IMR-90 (cell line): ENCODE measurements at regions not wholly inside any gene's neighbourhood (a gene's known extent, or its start where the extent isn't known, plus 50 kb on each side); places are given as distances from the start of the nearest gene placed in this dataset.

Source experiments
- ATAC-seq: fragments of 200-7000 bp; cut with Tn5 transposase; 2 replicates; pipeline ENCODE4 v1.9.1; 2020; ENCODE audit warnings: low read depth, mild to moderate bottlenecking, moderate library complexity
- BruUV-seq: library from RNA; stranded (reverse); fragments of 400-500 nt; replicated peaks from 2 replicates; lab custom pipeline; 2021; lab: Mats Ljungman, UMichigan
- CTCF ChIA-PET: fragments of 300-600 bp; formaldehyde crosslinking; extraction: SDS; loops from one replicate; lab custom pipeline; 2021; ENCODE audit warnings: antibody characterized with exemption; lab: Yijun Ruan, JAX
- POLR2A ChIA-PET: fragments of 300-600 bp; sonication (Branson Sonifier 250); formaldehyde crosslinking; loops from one replicate; lab custom pipeline; 2022; ENCODE audit warnings: antibody characterized with exemption; ENCODE audit not compliant: unreplicated experiment; lab: Charles Lee
- DNase-seq: peaks from one replicate; pipeline ENCODE4 v3.0.0; 2013
- H2AFZ ChIP-seq: replicated peaks from 2 replicates; pipeline ENCODE3; 2013; ENCODE audit warnings: low read length, mild to moderate bottlenecking; ENCODE audit not compliant: poor library complexity
- H2AK5ac ChIP-seq: 2 replicates; pipeline ENCODE4 v1.6.1; 2013; ENCODE audit warnings: low read depth, low read length, inconsistent platforms
- H2AK9ac ChIP-seq: replicated peaks from 2 replicates; pipeline ENCODE3; 2013; ENCODE audit warnings: mild to moderate bottlenecking, low read depth, low read length, moderate library complexity; ENCODE audit not compliant: poor library complexity
- H2BK120ac ChIP-seq: 2 replicates; pipeline ENCODE4 v1.6.1; 2013; ENCODE audit warnings: low read depth, low read length, inconsistent platforms
- H2BK15ac ChIP-seq: 3 replicates; pipeline ENCODE4 v1.6.1; 2013; ENCODE audit warnings: low read depth, low read length, inconsistent platforms
- H2BK20ac ChIP-seq: 2 replicates; pipeline ENCODE4 v1.6.1; 2013; ENCODE audit warnings: low read depth, mild to moderate bottlenecking, inconsistent platforms, low read length, moderate library complexity
- H2BK5ac ChIP-seq: 2 replicates; pipeline ENCODE4 v1.6.1; 2013; ENCODE audit warnings: mild to moderate bottlenecking, low read depth, low read length, inconsistent platforms; ENCODE audit not compliant: poor library complexity, severe bottlenecking
- H3K14ac ChIP-seq: replicated peaks from 2 replicates; pipeline ENCODE4 v1.6.1; 2013; ENCODE audit warnings: low read depth, low read length, inconsistent platforms
- H3K18ac ChIP-seq: 2 replicates; pipeline ENCODE4 v1.6.1; 2013; ENCODE audit warnings: low read depth, low read length, control low read depth
- H3K23ac ChIP-seq: 2 replicates; pipeline ENCODE4 v1.6.1; 2013; ENCODE audit warnings: low read depth, low read length, inconsistent platforms
- H3K27ac ChIP-seq: 2 replicates; pipeline ENCODE4 v1.5.1; 2013; ENCODE audit warnings: mild to moderate bottlenecking, control low read depth, low read length; ENCODE audit not compliant: insufficient read depth
- H3K27me3 ChIP-seq: 2 replicates; pipeline ENCODE4 v1.6.1; 2013; ENCODE audit warnings: low read length; ENCODE audit not compliant: control insufficient read depth, insufficient read depth
- H3K36me3 ChIP-seq: 2 replicates; pipeline ENCODE4 v1.6.1; 2013; ENCODE audit warnings: low read length, mixed read lengths; ENCODE audit not compliant: control insufficient read depth, insufficient read depth
- H3K4ac ChIP-seq: 2 replicates; pipeline ENCODE4 v1.6.1; 2013; ENCODE audit warnings: low read depth, low read length, inconsistent platforms
- H3K4me1 ChIP-seq: 2 replicates; pipeline ENCODE4 v1.6.1; 2013; ENCODE audit warnings: low read length, mixed read lengths; ENCODE audit not compliant: control insufficient read depth, insufficient read depth
- H3K4me2 ChIP-seq: 2 replicates; pipeline ENCODE4 v1.6.1; 2013; ENCODE audit warnings: low read depth, mild to moderate bottlenecking, control low read depth, low read length, moderate library complexity
- H3K4me3 ChIP-seq: 2 replicates; pipeline ENCODE4 v1.5.1; 2013; ENCODE audit warnings: low read depth, mild to moderate bottlenecking, control low read depth, low read length, moderate library complexity; ENCODE audit not compliant: insufficient read depth
- H3K56ac ChIP-seq: 2 replicates; pipeline ENCODE4 v1.6.1; 2013; ENCODE audit warnings: low read length, inconsistent platforms; ENCODE audit not compliant: insufficient read depth; ENCODE audit errors: extremely low read depth
- H3K79me1 ChIP-seq, 2 experiments: 2 replicates each; pipeline ENCODE4 v1.6.1; 2013; ENCODE audit warnings: low read length in 2 of 2, inconsistent platforms in 1 of 2, low read depth in 1 of 2
- H3K9ac ChIP-seq: 2 replicates; pipeline ENCODE4 v1.6.1; 2013; ENCODE audit warnings: low read depth, low read length, control low read depth
- H3K9me1 ChIP-seq: 2 replicates; pipeline ENCODE4 v1.6.1; 2013; ENCODE audit warnings: low read length, inconsistent platforms; ENCODE audit not compliant: insufficient read depth
- H3K9me3 ChIP-seq: 2 replicates; pipeline ENCODE4 v1.6.1; 2013; ENCODE audit warnings: low read length; ENCODE audit not compliant: control insufficient read depth, insufficient read depth
- H4K20me1 ChIP-seq: 2 replicates; pipeline ENCODE4 v1.6.1; 2013; ENCODE audit warnings: low read length, inconsistent platforms; ENCODE audit not compliant: insufficient read depth
- H4K5ac ChIP-seq: 2 replicates; pipeline ENCODE4 v1.6.1; 2013; ENCODE audit warnings: mild to moderate bottlenecking, low read depth, low read length, control low read depth
- H4K8ac ChIP-seq, 2 experiments: 2 replicates each; pipeline ENCODE4 v1.6.1; 2013; ENCODE audit warnings: low read depth in 2 of 2, low read length in 2 of 2, control low read depth in 1 of 2, inconsistent platforms in 1 of 2
- H4K91ac ChIP-seq: 2 replicates; pipeline ENCODE4 v1.6.1; 2013; ENCODE audit warnings: low read depth, low read length, inconsistent platforms; ENCODE audit not compliant: insufficient read depth
- CHD1 ChIP-seq: IDR thresholded peaks from 2 replicates; pipeline ENCODE4 v1.6.1; 2012; ENCODE audit warnings: low read depth, low read length, improper control_type of control experiment
- MAZ ChIP-seq: IDR thresholded peaks from 2 replicates; pipeline ENCODE4 v1.6.1; 2012; ENCODE audit warnings: low read depth, mild to moderate bottlenecking, low read length, improper control_type of control experiment, moderate library complexity, borderline replicate concordance
- MXI1 ChIP-seq: IDR thresholded peaks from 2 replicates; pipeline ENCODE4 v1.6.1; 2012; ENCODE audit warnings: low read depth, mild to moderate bottlenecking, low read length, moderate library complexity, borderline replicate concordance
- POLR2A ChIP-seq: IDR thresholded peaks from 2 replicates; pipeline ENCODE4 v1.6.1; 2012; ENCODE audit warnings: mild to moderate bottlenecking, low read depth, low read length
- RAD21 ChIP-seq: IDR thresholded peaks from 2 replicates; pipeline ENCODE4 v1.6.1; 2012; ENCODE audit warnings: low read length, improper control_type of control experiment
- RFX5 ChIP-seq: IDR thresholded peaks from 2 replicates; pipeline ENCODE4 v1.8.0; 2012; ENCODE audit warnings: low read depth, mild to moderate bottlenecking, low read length, moderate library complexity
- SMC3 ChIP-seq: fragments of 150-350 bp; IDR thresholded peaks from 2 replicates; pipeline ENCODE4 v1.6.1; 2016; ENCODE audit warnings: low read depth, mild to moderate bottlenecking, antibody characterized with exemption, low read length, moderate library complexity
- WGBS, 2 experiments: methylation state at CpG; one replicate each; pipeline versions ENCODE4 v1.1.5 to v1.1.7; 2013; ENCODE audit warnings: missing lambda C conversion rate in 2 of 2; ENCODE audit not compliant: insufficient read length in 1 of 2; ENCODE audit errors: extremely low coverage in 2 of 2; 5-methylcytosine and 5-hydroxymethylcytosine counted together
- dilution Hi-C: fragments of 300-500 bp; cut with HindIII; formaldehyde crosslinking; loops from one replicate; pipeline ENCODE4 v1.14.3; 2018; ENCODE audit warnings: low sequenced_read_pairs; ENCODE audit not compliant: unreplicated experiment
- in situ Hi-C: fragments of 300-500 bp; cut with MboI; formaldehyde crosslinking; loops from 3 replicates; pipeline ENCODE4 v1.14.3; 2019; ENCODE audit warnings: low sequenced_read_pairs, inconsistent platforms, mixed read lengths
- intact Hi-C: fragments of 100-400 bp; cut with micrococcal nuclease; formaldehyde crosslinking; loops from 2 replicates; pipeline ENCODE4 v1.10.0; 2022
- TF ChIP-seq, protein P1 (sequence below): fragments of 150-350 bp; IDR thresholded peaks from 2 replicates; pipeline ENCODE4 v1.6.1; 2016; ENCODE audit warnings: low read depth, mild to moderate bottlenecking, low read length, moderate library complexity, borderline replicate concordance
- TF ChIP-seq, protein P2 (sequence below): conservative IDR thresholded peaks from 2 replicates; pipeline ENCODE4 v1.5.1; 2012; ENCODE audit warnings: mild to moderate bottlenecking, low read depth, low read length, improper control_type of control experiment

DNA sequence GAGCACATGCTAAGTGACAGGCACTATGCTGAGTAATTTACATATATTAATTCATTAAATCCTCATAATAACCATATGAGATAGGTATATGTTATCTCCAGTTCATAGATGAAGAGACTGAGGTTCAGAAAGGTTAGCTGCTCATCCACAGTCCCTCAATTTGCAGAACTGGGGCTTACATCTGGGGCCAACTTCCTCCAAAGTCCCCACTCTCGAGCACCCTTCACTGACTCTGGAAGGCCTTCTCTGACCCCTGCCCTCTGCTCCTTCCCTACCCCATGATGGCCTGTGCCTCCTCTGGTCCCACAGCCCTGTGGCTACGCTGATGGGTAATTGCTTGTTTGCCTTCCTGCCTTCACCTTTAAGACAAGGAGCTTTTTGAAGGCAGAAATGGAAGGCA is 71.6 kb downstream of the C5orf15 start:
- H4K91ac ChIP-seq, result no peak overlapping the region
- no CpG with 5 or more reads among the region's 2 CpGs for WGBS, 2 experiments
- H3K4ac ChIP-seq, result no peak overlapping the region
- no peak overlapping the region for H2AK9ac ChIP-seq
- H2BK15ac ChIP-seq, result no peak overlapping the region
- H3K27ac ChIP-seq, result no peak overlapping the region
- no peaks in the 10 kb centered on the region for H3K4me1 ChIP-seq
- no peak overlapping the region for H4K8ac ChIP-seq
- POLR2A ChIA-PET, result no interaction called here
- peaks cover 53% of the 10 kb centered on the region for H3K27me3 ChIP-seq
- DNase-seq, result no peak
- no peaks in the 10 kb centered on the region for H3K36me3 ChIP-seq
- no peak overlapping the region for H3K14ac ChIP-seq
- H3K9ac ChIP-seq, result no peak overlapping the region
- intact Hi-C loops, result no loop called here
- no peak overlapping the region for H2BK120ac ChIP-seq
- dilution Hi-C loops, result no loop called here
- ATAC-seq, result no peak
- no peak overlapping the region for H2AFZ ChIP-seq
- H3K79me1 ChIP-seq, result no peaks in the 10 kb centered on the region
- no peak overlapping the region for H2BK5ac ChIP-seq
- TF ChIP-seq SMC3 (no peak), RFX5 (no peak), MAZ (no peak), RAD21 (no peak), MXI1 (no peak), CHD1 (no peak), POLR2A (no peak)
- TF ChIP-seq, protein P1, sequence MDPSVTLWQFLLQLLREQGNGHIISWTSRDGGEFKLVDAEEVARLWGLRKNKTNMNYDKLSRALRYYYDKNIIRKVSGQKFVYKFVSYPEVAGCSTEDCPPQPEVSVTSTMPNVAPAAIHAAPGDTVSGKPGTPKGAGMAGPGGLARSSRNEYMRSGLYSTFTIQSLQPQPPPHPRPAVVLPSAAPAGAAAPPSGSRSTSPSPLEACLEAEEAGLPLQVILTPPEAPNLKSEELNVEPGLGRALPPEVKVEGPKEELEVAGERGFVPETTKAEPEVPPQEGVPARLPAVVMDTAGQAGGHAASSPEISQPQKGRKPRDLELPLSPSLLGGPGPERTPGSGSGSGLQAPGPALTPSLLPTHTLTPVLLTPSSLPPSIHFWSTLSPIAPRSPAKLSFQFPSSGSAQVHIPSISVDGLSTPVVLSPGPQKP, result no peak
- TF ChIP-seq, protein P2, sequence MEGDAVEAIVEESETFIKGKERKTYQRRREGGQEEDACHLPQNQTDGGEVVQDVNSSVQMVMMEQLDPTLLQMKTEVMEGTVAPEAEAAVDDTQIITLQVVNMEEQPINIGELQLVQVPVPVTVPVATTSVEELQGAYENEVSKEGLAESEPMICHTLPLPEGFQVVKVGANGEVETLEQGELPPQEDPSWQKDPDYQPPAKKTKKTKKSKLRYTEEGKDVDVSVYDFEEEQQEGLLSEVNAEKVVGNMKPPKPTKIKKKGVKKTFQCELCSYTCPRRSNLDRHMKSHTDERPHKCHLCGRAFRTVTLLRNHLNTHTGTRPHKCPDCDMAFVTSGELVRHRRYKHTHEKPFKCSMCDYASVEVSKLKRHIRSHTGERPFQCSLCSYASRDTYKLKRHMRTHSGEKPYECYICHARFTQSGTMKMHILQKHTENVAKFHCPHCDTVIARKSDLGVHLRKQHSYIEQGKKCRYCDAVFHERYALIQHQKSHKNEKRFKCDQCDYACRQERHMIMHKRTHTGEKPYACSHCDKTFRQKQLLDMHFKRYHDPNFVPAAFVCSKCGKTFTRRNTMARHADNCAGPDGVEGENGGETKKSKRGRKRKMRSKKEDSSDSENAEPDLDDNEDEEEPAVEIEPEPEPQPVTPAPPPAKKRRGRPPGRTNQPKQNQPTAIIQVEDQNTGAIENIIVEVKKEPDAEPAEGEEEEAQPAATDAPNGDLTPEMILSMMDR, result no peak
- CTCF ChIA-PET, result no interaction called here
- no peaks in the 10 kb centered on the region; the same call in 1 of the 2 replicates for H4K20me1 ChIP-seq
- no peak overlapping the region for H3K23ac ChIP-seq
- no peaks in the 10 kb centered on the region for H3K9me3 ChIP-seq
- H3K4me2 ChIP-seq, result no peak overlapping the region
- H3K9me1 ChIP-seq, result no peaks in the 10 kb centered on the region; the same call in 1 of the 2 replicates
- H2BK20ac ChIP-seq, result no peak overlapping the region
- no peak overlapping the region for H4K5ac ChIP-seq
- in situ Hi-C loops, result no loop called here
- H3K56ac ChIP-seq, result no peak overlapping the region
- H3K18ac ChIP-seq, result no peak overlapping the region
- no peak overlapping the region for H2AK5ac ChIP-seq
- BruUV-seq, result no TSS peak
- no peak overlapping the region for H3K4me3 ChIP-seq
